OCI-LY7 (cell line): ENCODE measurements at regions not wholly inside any gene's neighbourhood (a gene's known extent, or its start where the extent isn't known, plus 50 kb on each side); places are given as distances from the start of the nearest gene placed in this dataset.

Experiments used
- EZH2phosphoT487 ChIP-seq: fragments of 200-600 bp; sonication (generic); IDR thresholded peaks from 2 replicates; pipeline ENCODE4 v1.6.1; 2018; ENCODE audit warnings: low read depth, borderline replicate concordance, mild to moderate bottlenecking, mixed run types, antibody characterized with exemption, low read length, moderate library complexity, mixed read lengths
- TF ChIP-seq, protein P1 (sequence below): fragments of 200-600 bp; sonication (generic); conservative IDR thresholded peaks from 2 replicates; pipeline ENCODE4 v1.5.1; 2014; ENCODE audit warnings: mild to moderate bottlenecking, antibody characterized with exemption, low read length, moderate library complexity, mixed read lengths

DNA sequence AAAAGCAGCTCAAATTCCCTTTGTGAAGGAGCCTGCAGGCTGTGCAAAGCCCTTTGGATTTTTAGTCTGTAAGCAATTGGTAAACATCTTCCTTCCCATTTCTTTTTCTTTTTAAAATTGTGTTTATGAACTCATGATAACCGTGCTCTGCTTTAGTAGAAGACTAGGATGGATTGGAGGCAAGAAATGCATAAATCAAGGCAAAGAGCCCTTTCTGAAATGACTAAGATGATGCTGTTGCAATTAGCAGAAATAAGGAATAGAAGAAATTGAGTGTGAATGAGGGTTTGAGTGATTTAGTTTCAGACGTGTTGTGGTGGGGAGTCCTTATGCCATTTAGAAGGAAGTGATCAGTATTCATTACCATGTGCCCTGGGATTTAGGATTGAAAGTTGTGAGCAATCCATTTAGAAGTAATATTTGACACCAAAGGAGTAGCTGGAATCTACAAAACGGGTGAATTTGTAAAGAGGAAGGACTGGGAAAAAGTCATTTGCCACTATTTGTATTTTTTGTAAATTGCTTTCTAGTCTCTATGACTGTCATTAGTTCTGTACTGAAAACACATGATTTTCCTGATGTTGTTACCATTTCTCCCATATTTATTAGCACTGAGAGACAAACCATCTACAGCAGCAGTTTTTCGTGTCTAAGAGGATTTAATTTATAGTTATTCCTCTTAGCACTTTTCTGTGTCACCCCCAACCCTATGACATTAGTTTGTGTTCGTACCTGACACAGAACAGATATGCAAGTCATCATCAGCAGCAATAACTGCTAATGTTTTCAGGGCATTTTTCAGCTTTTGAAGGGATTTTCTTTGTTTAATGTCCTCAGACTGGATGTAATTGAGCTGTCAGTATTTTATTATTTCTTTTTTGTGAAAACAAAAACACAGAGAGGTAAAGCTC, 265.0 kb downstream of the UTRN start:
- TF ChIP-seq, protein P1, sequence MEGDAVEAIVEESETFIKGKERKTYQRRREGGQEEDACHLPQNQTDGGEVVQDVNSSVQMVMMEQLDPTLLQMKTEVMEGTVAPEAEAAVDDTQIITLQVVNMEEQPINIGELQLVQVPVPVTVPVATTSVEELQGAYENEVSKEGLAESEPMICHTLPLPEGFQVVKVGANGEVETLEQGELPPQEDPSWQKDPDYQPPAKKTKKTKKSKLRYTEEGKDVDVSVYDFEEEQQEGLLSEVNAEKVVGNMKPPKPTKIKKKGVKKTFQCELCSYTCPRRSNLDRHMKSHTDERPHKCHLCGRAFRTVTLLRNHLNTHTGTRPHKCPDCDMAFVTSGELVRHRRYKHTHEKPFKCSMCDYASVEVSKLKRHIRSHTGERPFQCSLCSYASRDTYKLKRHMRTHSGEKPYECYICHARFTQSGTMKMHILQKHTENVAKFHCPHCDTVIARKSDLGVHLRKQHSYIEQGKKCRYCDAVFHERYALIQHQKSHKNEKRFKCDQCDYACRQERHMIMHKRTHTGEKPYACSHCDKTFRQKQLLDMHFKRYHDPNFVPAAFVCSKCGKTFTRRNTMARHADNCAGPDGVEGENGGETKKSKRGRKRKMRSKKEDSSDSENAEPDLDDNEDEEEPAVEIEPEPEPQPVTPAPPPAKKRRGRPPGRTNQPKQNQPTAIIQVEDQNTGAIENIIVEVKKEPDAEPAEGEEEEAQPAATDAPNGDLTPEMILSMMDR, result no peak
- TF ChIP-seq EZH2phosphoT487, result no peak
